ENCODE measurements at regions not wholly inside any gene's neighbourhood (a gene's known extent, or its start where the extent isn't known, plus 50 kb on each side); places are given as distances from the start of the nearest gene placed in this dataset.

DNA sequence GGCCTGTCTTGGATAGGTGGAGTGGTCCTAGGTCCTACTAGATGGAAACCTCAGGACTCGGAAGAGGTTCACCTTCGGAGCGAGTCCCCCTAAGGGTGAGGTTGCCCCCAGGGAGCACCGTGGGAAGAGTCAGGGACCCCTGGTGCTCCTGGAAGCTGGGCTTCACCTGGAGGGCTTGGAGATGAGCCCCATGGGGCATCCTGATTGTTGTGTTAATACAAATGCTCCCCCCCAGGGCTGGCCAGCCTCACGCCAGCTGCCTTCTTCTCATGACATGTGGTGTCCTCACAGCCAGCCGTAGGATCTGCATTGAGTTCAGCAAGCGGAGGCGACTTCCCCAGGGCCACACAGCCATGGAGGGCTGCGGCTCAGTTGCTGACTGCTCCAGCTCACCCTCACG lies 1487.5 kb downstream of the BRD1 start:
- no peak for DNase-seq (ENCODE audit: low read depth)
- no peak overlapping the region for H3K4me3 ChIP-seq (ENCODE audit: low read depth, low read length)
- TF ChIP-seq, protein P1, sequence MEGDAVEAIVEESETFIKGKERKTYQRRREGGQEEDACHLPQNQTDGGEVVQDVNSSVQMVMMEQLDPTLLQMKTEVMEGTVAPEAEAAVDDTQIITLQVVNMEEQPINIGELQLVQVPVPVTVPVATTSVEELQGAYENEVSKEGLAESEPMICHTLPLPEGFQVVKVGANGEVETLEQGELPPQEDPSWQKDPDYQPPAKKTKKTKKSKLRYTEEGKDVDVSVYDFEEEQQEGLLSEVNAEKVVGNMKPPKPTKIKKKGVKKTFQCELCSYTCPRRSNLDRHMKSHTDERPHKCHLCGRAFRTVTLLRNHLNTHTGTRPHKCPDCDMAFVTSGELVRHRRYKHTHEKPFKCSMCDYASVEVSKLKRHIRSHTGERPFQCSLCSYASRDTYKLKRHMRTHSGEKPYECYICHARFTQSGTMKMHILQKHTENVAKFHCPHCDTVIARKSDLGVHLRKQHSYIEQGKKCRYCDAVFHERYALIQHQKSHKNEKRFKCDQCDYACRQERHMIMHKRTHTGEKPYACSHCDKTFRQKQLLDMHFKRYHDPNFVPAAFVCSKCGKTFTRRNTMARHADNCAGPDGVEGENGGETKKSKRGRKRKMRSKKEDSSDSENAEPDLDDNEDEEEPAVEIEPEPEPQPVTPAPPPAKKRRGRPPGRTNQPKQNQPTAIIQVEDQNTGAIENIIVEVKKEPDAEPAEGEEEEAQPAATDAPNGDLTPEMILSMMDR (IDR thresholded peaks at IDR 0.05; ENCODE audit: control insufficient read depth, extremely low read depth, insufficient read depth), result no peak

DNA sequence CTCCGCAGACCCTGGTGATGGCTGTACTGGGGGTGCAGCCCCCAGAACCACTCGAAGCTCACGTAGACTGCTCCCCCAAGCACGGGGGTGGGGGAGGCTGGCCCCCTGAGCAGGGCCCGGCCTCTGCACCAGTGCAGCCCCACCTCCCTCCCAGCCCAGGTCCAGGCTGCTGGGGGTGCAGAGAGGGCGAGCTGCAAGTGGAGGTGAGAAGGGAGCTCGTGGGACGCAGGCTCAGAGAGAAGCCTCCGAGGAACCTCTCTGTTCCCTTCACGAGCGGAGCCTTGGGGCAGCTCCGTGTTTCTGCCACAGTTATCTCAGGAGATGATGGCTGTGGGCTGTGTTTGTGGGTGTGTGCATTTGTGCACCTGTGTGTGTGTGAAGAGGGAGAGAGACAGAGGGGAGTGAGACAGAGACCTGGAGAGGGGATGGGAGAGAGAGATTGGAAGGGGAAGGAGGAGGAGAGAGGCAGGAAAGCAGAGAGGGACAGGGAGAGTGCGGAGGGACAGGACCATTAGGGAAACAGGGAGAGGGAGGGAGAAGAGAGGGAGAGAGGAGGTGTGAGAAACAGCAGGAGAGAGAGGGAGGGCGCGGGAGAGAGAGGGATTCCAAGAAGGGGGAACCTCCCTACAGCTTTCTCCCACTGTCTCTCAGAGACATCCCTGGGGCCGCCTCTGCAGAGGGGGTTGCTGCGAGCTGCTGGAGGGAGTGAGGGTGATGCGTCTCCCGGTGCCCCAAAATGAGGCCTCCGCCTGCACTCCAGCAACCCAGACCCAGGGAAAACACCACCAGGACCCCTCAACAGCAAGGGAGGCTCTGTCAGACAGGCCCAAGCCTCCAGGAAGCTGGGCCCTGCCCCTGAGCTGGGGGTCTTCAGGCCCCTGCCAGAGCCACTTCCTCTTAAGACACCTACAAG lies 1488.6 kb downstream of the BRD1 start:
- TF ChIP-seq, protein P1 (IDR thresholded peaks at IDR 0.05; ENCODE audit: control insufficient read depth, extremely low read depth, insufficient read depth), result no peak
- DNase-seq (ENCODE audit: low read depth), result no peak

GRCh38 chr22:48337957-48338792 lies 1489.5 kb downstream of the BRD1 start:
- DNase-seq (ENCODE audit: low read depth), result no peak
- no peak overlapping the region for H3K4me3 ChIP-seq (ENCODE audit: low read depth, low read length)
- TF ChIP-seq, protein P1 (IDR thresholded peaks at IDR 0.05; ENCODE audit: control insufficient read depth, extremely low read depth, insufficient read depth), result no peak

More for the DNA sequence above, 1488.6 kb downstream of the BRD1 start:
- H3K4me3 ChIP-seq (ENCODE audit: low read depth, low read length), result no peak overlapping the region

DNA sequence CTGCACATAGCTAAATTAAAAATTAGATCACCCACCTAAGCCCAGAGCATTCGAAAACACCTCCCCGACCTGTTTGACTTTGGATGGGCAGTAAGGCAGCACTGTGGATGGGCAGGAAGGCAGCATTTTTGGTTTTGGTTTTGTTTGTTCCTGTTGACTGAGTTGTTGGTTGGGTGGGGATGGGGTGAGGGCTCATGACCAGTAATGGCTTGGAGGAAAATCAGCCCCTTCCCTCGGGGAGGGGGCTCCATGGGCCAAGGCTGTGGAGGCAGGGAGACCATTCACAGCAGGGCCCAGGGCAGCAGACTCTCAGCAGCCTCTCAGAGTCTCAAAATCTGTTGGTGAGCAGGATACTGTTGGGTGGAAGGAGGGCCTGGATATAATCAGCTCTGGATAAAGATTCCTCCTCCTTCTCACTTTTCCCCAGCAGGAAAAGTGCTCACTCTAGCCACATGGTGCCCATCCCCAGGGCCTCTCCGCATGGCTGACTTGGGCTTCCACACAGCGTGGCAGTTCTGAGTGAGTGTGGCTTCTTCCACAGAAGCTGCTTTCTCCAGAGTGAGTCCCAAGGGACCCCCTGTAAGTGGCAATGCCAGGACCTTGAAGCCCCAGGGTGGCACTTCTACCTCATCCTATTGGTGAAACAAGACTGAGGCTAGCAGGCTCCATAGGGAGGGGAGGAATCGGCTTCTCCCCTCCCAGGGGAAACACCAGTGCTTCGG lies 1491.2 kb downstream of the BRD1 start:
- TF ChIP-seq, protein P1 (IDR thresholded peaks at IDR 0.05; ENCODE audit: control insufficient read depth, extremely low read depth, insufficient read depth), result no peak
- no peak overlapping the region for H3K4me3 ChIP-seq (ENCODE audit: low read depth, low read length)
- no peak for DNase-seq (ENCODE audit: low read depth)

DNA sequence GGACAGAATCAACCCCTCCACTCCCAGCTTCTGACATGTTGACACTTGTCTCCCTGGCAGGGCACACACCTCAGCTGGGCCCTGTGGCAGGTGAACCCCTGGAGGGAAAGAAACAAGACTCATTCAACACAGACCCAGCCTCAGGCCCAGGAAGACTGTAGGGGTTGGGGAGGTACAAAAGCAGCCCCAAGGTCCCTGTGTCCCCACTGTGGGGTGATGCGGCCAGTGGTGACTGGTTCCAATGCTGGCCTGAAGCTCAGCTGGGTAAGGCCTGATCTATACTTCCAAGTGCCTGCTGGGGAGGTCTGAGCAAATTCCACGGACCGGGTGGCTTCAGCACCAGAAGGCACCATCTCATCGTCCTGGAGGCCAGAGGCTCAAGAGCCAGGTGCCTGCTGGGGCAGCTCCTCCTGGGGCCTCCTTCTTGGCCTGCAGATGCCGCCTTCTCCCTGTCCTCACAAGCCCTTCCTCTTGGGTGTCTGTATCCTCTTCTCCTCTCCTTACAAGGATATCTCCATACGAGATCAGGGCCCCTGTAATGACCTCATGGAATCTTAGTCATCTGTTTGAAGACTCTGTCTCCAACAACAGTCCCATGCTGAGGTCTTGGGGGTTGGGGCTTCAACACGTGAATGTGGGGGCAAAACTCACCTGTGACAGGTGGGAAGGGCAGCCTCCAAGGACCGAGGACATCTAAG lies 1492.1 kb downstream of the BRD1 start:
- no peak overlapping the region for H3K4me3 ChIP-seq (ENCODE audit: low read depth, low read length)
- DNase-seq (ENCODE audit: low read depth), result no peak
- TF ChIP-seq, protein P1 (IDR thresholded peaks at IDR 0.05; ENCODE audit: control insufficient read depth, extremely low read depth, insufficient read depth), result no peak

DNA sequence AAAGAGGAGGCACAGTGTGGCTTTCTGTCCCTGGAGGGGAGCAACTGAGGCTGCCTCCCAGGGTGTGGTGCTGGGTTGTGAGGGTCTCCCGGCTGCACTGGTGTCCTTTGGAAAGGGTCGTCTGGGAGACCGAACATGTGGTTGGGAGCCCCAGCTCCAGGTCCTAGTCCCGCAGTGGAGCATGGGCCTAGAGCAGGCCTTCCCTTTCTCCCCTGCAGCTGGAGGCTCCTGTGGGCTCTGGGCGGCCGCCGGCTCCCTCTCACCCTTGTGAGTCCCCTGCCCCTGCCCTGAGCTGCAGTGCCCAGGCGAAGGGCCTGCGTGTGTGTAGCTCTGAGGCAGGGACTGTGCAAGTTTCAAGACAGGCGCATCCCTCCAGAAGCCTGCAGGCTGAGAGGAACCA lies 1492.7 kb downstream of the BRD1 start:
- TF ChIP-seq, protein P1 (IDR thresholded peaks at IDR 0.05; ENCODE audit: control insufficient read depth, extremely low read depth, insufficient read depth), result no peak
- DNase-seq (ENCODE audit: low read depth), result no peak
- H3K4me3 ChIP-seq (ENCODE audit: low read depth, low read length), result no peak overlapping the region
